Urinary bladder (tissue), 3 donors: ENCODE measurements at regions not wholly inside any gene's neighbourhood (a gene's known extent, or its start where the extent isn't known, plus 50 kb on each side); places are given as distances from the start of the nearest gene placed in this dataset.
A peak's percentile ranks its signal among the peaks of the same experiment; 100 is the strongest.
"Not testable (repeated sequence)": the region's sequence is repeated elsewhere in the genome, so short reads cannot be mapped to it uniquely, and the experiment has no call there.

Experiments
- DNase-seq: peaks from one replicate; pipeline ENCODE4 v3.0.0-alpha.2; 2015; ENCODE audit errors: extremely low spot score
- H3K27ac ChIP-seq: one replicate; pipeline ENCODE4 v1.5.1; 2013; ENCODE audit warnings: low read depth, mild to moderate bottlenecking, moderate library complexity
- H3K36me3 ChIP-seq: one replicate; pipeline ENCODE4 v1.6.1; 2013; ENCODE audit warnings: mild to moderate bottlenecking, moderate library complexity; ENCODE audit not compliant: insufficient read depth
- H3K4me1 ChIP-seq: one replicate; pipeline ENCODE4 v1.6.1; 2013; ENCODE audit warnings: mild to moderate bottlenecking, moderate library complexity; ENCODE audit not compliant: insufficient read depth
- H3K4me3 ChIP-seq: one replicate; pipeline ENCODE4 v1.5.1; 2013; ENCODE audit warnings: low read depth, low read length
- WGBS: extraction: QIAGEN DNeasy Blood & Tissue Kit; methylation state at CpG from one replicate; pipeline ENCODE4 v1.1.7; 2013; 5-methylcytosine and 5-hydroxymethylcytosine counted together
- donor health status: healthy with polysubstance abuse.
- donor health status: healthy.

- Histone ChIP-seq H3K4me3 (no peak overlapping the region), H3K27ac (no peak overlapping the region), H3K4me1 (no peaks in the 10 kb centered on the region), H3K36me3 (no peaks in the 10 kb centered on the region)
- 90% methylated on average over 2 of the region's 2 CpGs for WGBS
- DNase-seq, result no peak
Observed at GRCh38 chr6:47180633-47181032, 129.1 kb downstream of the TNFRSF21 start.

- DNase-seq, result no peak
- no peaks in the 10 kb centered on the region for H3K4me1 ChIP-seq
- H3K27ac ChIP-seq, result no peak overlapping the region
- no peaks in the 10 kb centered on the region for H3K36me3 ChIP-seq
- H3K4me3 ChIP-seq, result no peak overlapping the region
Observed at GRCh38 chr6:47179286-47179685, 130.4 kb downstream of the TNFRSF21 start.

DNA sequence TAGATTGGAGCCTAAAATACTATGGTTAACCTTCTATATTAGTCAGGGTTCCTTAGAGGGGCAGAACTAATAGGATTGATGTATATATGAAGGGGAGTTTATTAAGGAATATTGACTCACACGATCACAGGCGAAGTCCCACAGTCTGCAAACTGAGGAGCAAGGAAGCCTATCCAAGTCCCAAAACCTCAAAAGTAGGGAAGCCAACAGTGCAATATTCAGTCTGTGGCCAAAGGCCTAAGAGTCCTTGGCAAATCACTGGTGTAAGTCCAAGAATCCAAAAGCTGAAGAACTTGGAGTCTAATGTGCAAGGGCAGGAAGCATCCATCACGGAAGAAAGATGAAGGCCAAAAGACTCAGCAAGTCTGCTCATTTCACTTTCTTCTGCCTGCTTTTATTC, 133.5 kb upstream of the ADGRF1 start:
- Histone ChIP-seq H3K36me3 (no peaks in the 10 kb centered on the region), H3K4me1 (no peaks in the 10 kb centered on the region), H3K4me3 (no peak overlapping the region), H3K27ac (no peak overlapping the region)
- 93% methylated on average over 3 of the region's 3 CpGs for WGBS
- no peak for DNase-seq

DNA sequence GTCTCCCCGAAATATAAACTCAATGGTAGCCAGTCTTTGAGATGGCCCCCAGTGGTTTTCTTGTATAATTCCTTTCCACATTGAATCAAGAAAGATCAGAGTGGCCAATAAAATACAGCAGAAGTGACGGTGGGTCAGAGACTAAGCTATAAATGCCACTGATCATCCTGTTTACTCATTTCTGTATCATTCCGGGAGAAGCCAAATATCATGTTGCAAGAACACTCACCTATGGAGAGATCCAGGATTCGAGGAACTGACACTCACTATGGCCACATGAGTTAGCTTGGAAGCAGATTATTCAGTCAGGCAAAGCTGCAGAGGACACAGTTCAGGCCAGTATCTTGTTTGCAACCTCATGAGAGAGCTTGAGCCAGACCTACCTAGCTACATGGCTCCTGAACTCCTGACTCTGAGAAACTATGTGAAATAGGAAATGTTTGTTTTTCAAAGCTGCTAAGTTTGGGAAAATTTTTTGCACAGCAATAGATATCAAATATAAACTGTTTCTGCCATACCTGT, 132.4 kb upstream of the ADGRF1 start:
- H3K4me3 ChIP-seq, result no peak overlapping the region
- no peaks in the 10 kb centered on the region for H3K36me3 ChIP-seq
- H3K4me1 ChIP-seq, result no peaks in the 10 kb centered on the region
- no peak overlapping the region for H3K27ac ChIP-seq
- WGBS, result 77% methylated on average over 4 of the region's 4 CpGs
- no peak for DNase-seq

GRCh38 chr6:47174063-47174462, 131.9 kb upstream of the ADGRF1 start:
- not testable (repeated sequence) for DNase-seq

GRCh38 chr6:47173145-47173544, 131.0 kb upstream of the ADGRF1 start:
- H3K4me3 ChIP-seq, H3K4me1 ChIP-seq, H3K36me3 ChIP-seq, H3K27ac ChIP-seq, DNase-seq: not testable (repeated sequence)
- 90% methylated on average over 3 of the region's 3 CpGs for WGBS

More at GRCh38 chr6:47174063-47174462, 131.9 kb upstream of the ADGRF1 start:
- 91% methylated on average over 4 of the region's 4 CpGs for WGBS
- not testable (repeated sequence) for H3K27ac ChIP-seq, H3K4me3 ChIP-seq, H3K4me1 ChIP-seq, H3K36me3 ChIP-seq

- H3K4me1 ChIP-seq, result no peaks in the 10 kb centered on the region
- no peak overlapping the region for H3K4me3 ChIP-seq
- H3K27ac ChIP-seq, result no peak overlapping the region
- H3K36me3 ChIP-seq, result no peaks in the 10 kb centered on the region
- WGBS, result 68% methylated on average over 3 of the region's 3 CpGs
- DNase-seq, result no peak
Observed at GRCh38 chr6:47170617-47170947, 128.4 kb upstream of the ADGRF1 start.

GRCh38 chr6:47169785-47170616, 127.9 kb upstream of the ADGRF1 start:
- no peak overlapping the region for H3K4me3 ChIP-seq
- H3K4me1 ChIP-seq, result no peaks in the 10 kb centered on the region
- H3K27ac ChIP-seq, result peak overlapping the region; percentile 66
- no peak for DNase-seq
- 78% methylated on average over 1 of the region's 1 CpG for WGBS
- H3K36me3 ChIP-seq, result no peaks in the 10 kb centered on the region

GRCh38 chr6:47168180-47168579, 126.0 kb upstream of the ADGRF1 start:
- Histone ChIP-seq H3K4me1 (no peaks in the 10 kb centered on the region), H3K27ac (peak overlapping the region; percentile 57), H3K36me3 (no peaks in the 10 kb centered on the region), H3K4me3 (no peak overlapping the region)
- WGBS, result 62% methylated on average over 2 of the region's 2 CpGs
- DNase-seq, result no peak

DNA sequence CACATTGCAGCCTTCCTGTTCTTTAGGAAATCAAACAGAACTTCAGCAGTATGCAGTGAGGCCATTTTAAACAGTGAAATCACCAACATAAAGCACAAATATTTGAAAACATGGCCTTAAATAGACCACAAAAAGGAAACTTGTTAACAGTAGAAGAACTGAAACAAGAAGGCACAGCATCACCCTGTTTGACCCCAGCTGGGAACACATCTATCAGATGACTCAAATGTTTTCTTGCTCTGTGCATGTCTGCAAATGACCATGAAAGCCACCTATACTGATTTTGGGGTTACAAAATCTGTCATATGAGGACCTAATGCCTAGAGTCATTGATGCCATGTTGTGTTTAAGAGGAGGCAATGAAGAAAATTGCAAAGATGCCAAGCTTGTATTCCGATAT, 123.8 kb upstream of the ADGRF1 start:
- Histone ChIP-seq H3K27ac (no peak overlapping the region), H3K4me3 (no peak overlapping the region), H3K4me1 (no peaks in the 10 kb centered on the region), H3K36me3 (no peaks in the 10 kb centered on the region)
- WGBS, result 96% methylated on average over 1 of the region's 1 CpG
- DNase-seq, result no peak

DNA sequence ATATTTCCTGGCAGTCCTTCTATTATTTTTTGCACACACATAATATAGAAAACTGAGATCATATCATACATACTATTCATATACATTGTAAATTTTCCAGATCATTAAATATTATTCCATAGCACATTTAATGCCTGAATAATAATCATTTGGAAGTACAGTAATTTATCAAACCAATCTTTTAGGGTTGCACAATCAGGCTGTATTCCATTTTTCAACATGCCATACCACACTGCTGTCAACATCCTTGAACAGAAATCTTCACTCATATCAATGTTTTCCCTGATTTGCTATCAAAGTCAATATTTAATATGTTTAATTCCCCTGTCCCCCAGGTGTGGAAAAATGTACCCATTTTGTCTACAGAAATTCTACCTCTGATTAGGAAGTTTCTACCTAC, 122.7 kb upstream of the ADGRF1 start:
- no peak for DNase-seq
- H3K36me3 ChIP-seq, result no peaks in the 10 kb centered on the region
- no peaks in the 10 kb centered on the region for H3K4me1 ChIP-seq
- no peak overlapping the region for H3K27ac ChIP-seq
- H3K4me3 ChIP-seq, result no peak overlapping the region

- DNase-seq, result no peak
- Histone ChIP-seq H3K4me1 (no peaks in the 10 kb centered on the region), H3K36me3 (no peaks in the 10 kb centered on the region), H3K27ac (no peak overlapping the region), H3K4me3 (no peak overlapping the region)
- 79% methylated on average over 3 of the region's 3 CpGs for WGBS
Observed at GRCh38 chr6:47163536-47163935, 121.4 kb upstream of the ADGRF1 start.

DNA sequence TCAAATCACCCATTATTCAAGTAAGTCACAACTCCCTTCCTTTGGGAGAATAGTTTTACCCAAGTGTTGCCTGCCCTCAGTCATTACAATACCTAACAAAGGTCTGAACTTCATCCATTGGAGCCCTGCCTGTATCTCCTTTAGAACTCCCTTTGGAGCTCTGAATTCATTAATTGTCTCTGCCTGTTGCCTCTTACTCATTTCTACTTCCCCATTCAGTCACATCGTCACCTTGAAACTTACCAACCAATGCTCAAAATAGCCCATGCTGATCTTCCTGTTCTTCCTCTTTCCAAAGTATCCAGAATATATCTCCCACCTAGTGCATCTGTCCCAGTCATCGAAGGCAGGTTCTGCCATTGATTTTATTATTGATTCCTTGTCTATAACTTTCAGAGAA, 120.7 kb upstream of the ADGRF1 start:
- H3K27ac ChIP-seq, result no peak overlapping the region
- no peaks in the 10 kb centered on the region for H3K4me1 ChIP-seq
- H3K4me3 ChIP-seq, result no peak overlapping the region
- H3K36me3 ChIP-seq, result no peaks in the 10 kb centered on the region
- DNase-seq, result no peak
- WGBS, result 85% methylated on average over 2 of the region's 2 CpGs

- H3K36me3 ChIP-seq, result no peaks in the 10 kb centered on the region
- no peak overlapping the region for H3K4me3 ChIP-seq
- WGBS, result 86% methylated on average over 1 of the region's 1 CpG
- H3K4me1 ChIP-seq, result no peaks in the 10 kb centered on the region
- no peak for DNase-seq
- H3K27ac ChIP-seq, result no peak overlapping the region
Observed at GRCh38 chr6:47162231-47162630, 120.1 kb upstream of the ADGRF1 start.
